NT2/D1 (cell line): ENCODE measurements at regions not wholly inside any gene's neighbourhood (a gene's known extent, or its start where the extent isn't known, plus 50 kb on each side); places are given as distances from the start of the nearest gene placed in this dataset.

ENCODE experiments used
- SUZ12 ChIP-seq: IDR thresholded peaks from 2 replicates; pipeline ENCODE4 v1.6.1; 2011; ENCODE audit not compliant: insufficient read length, insufficient read depth; ENCODE audit errors: extremely low read depth
- YY1 ChIP-seq: IDR thresholded peaks from 2 replicates; pipeline ENCODE4 v1.6.1; 2011; ENCODE audit not compliant: insufficient read length, insufficient read depth

DNA sequence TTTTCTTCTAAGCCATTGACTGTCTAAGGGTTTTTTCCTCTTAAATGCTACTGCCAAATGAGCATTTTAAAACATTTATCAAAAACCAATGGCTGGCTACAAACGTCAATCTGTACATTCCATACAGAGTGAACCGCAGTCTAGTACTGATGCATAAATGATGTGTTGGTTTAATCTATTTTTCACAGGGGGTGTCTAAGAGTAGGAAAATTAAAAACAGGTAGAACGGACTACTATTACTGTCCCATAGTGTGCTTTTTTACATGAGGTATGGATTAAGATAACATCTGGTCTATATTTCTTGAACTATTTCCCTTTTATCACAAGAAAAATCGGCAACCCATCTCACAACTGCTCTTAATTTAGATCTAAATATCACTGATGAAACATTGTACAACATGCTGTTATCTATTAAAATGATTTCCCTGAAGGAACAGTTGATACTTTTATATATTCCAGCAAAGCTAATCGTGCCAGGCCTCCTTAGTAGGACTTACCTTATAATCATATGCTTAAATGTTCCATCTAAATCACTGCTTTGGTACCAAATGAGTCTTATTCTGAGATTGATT lies 172.9 kb upstream of the CDKN3 start:
- TF ChIP-seq SUZ12: no peak
- no peak for TF ChIP-seq YY1
